ENCODE measurements at regions not wholly inside any gene's neighbourhood (a gene's known extent, or its start where the extent isn't known, plus 50 kb on each side); places are given as distances from the start of the nearest gene placed in this dataset.

- TF ChIP-seq THAP7 (CRISPR knock-in tag; IDR thresholded peaks at IDR 0.05) (no peak), TBX2 (CRISPR knock-in tag; IDR thresholded peaks at IDR 0.05; ENCODE audit: borderline replicate concordance) (no peak), KAT2B (IDR thresholded peaks at IDR 0.05; ENCODE audit: borderline replicate concordance, low read depth, low read length) (no peak), REPIN1 (CRISPR knock-in tag; IDR thresholded peaks at IDR 0.05; ENCODE audit: borderline replicate concordance, low read depth) (no peak), CHD2 (IDR thresholded peaks at IDR 0.05; ENCODE audit: low read depth, low read length) (no peak), ZFP36 (IDR thresholded peaks at IDR 0.05; ENCODE audit: borderline replicate concordance, low read depth, low read length, partially characterized antibody) (no peak), ZNF496 (CRISPR knock-in tag; IDR thresholded peaks at IDR 0.05; ENCODE audit: insufficient replicate concordance) (no peak), RFX1 (IDR thresholded peaks at IDR 0.05) (no peak), AKNA (CRISPR knock-in tag; IDR thresholded peaks at IDR 0.05; ENCODE audit: borderline replicate concordance) (no peak), STAT6 (CRISPR knock-in tag; IDR thresholded peaks at IDR 0.05; ENCODE audit: borderline replicate concordance) (no peak), ZNF274 (CRISPR knock-in tag; IDR thresholded peaks at IDR 0.05) (no peak), BRCA1 (CRISPR knock-in tag; IDR thresholded peaks at IDR 0.05) (no peak), CHCHD3 (CRISPR knock-in tag; IDR thresholded peaks at IDR 0.05) (no peak)
These were observed 182.8 kb downstream of the MOSPD2 start for GRCh38 chrX:15056044-15056443.

All from HepG2 (cell line).